Caco-2 (cell line): ENCODE measurements at regions not wholly inside any gene's neighbourhood (a gene's known extent, or its start where the extent isn't known, plus 50 kb on each side); places are given as distances from the start of the nearest gene placed in this dataset.

Experiments
- BruUV-seq: library from RNA; stranded (reverse); fragments of 400-500 nt; replicated peaks from 2 replicates; lab custom pipeline; 2021; lab: Mats Ljungman, UMichigan
- CTCF ChIA-PET: fragments of 300-600 bp; sonication (Branson Sonifier 250); formaldehyde crosslinking; loops from one replicate; lab custom pipeline; 2022; ENCODE audit warnings: antibody characterized with exemption; lab: Charles Lee
- POLR2A ChIA-PET: fragments of 300-600 bp; sonication (Branson Sonifier 250); formaldehyde crosslinking; loops from one replicate; lab custom pipeline; 2022; ENCODE audit warnings: antibody characterized with exemption; lab: Charles Lee
- DNase-seq, 2 experiments: peaks; one replicate each; pipeline versions ENCODE4 v3.0.0 to v3.0.0-alpha.2; 2020 to 2022
- H3K27me3 ChIP-seq: replicated peaks from 2 replicates; pipeline ENCODE4 v1.6.0; 2011; ENCODE audit warnings: low read length; ENCODE audit not compliant: control insufficient read depth, insufficient read depth
- H3K36me3 ChIP-seq: 2 replicates; pipeline ENCODE4 v1.5.1; 2011; ENCODE audit warnings: low read length; ENCODE audit not compliant: control insufficient read depth, insufficient read depth
- H3K4me1 ChIP-seq: fragments of 250-450 bp; sonication (Bioruptor Pico); 2 replicates; pipeline ENCODE4 v1.5.1; 2020; ENCODE audit warnings: mild to moderate bottlenecking
- H3K4me3 ChIP-seq: 2 replicates; pipeline ENCODE4 v1.5.1; 2011; ENCODE audit warnings: low read depth, mild to moderate bottlenecking, control low read depth, low read length
- H3K9me3 ChIP-seq: fragments of 250-450 bp; sonication (Bioruptor Pico); 2 replicates; pipeline ENCODE4 v1.5.1; 2020; ENCODE audit warnings: mild to moderate bottlenecking, moderate library complexity
- H3K27ac Mint-ChIP-seq: one replicate; pipeline ENCODE4 v1.8.0; 2022; ENCODE audit warnings: mixed read lengths; ENCODE audit not compliant: unreplicated experiment
- H3K27me3 Mint-ChIP-seq: one replicate; pipeline ENCODE4 v1.8.0; 2022; ENCODE audit warnings: mixed read lengths; ENCODE audit not compliant: insufficient read depth, unreplicated experiment
- H3K36me3 Mint-ChIP-seq: one replicate; pipeline ENCODE4 v1.8.0; 2022; ENCODE audit warnings: mild to moderate bottlenecking, mixed read lengths; ENCODE audit not compliant: insufficient read depth, unreplicated experiment
- H3K4me1 Mint-ChIP-seq: one replicate; pipeline ENCODE4 v1.8.0; 2022; ENCODE audit warnings: low read depth, mixed read lengths; ENCODE audit not compliant: unreplicated experiment
- H3K4me3 Mint-ChIP-seq: one replicate; pipeline ENCODE4 v1.8.0; 2022; ENCODE audit warnings: mild to moderate bottlenecking, moderate library complexity, mixed read lengths; ENCODE audit not compliant: unreplicated experiment
- H3K9me3 Mint-ChIP-seq: one replicate; pipeline ENCODE4 v1.8.0; 2022; ENCODE audit warnings: mixed read lengths; ENCODE audit not compliant: unreplicated experiment
- CTCF ChIP-seq, 2 experiments: fragments of 200-600 bp in 1 of 2; IDR thresholded peaks; 1 replicate in 1 of 2; 2 replicates in 1 of 2; pipeline versions ENCODE4 v1.5.1 to v1.8.0; 2011 to 2022; ENCODE audit warnings: antibody characterized with exemption in 1 of 2, control low read depth in 1 of 2, inconsistent platforms in 1 of 2, low read depth in 1 of 2, low read length in 1 of 2, mild to moderate bottlenecking in 1 of 2, moderate library complexity in 1 of 2; ENCODE audit not compliant: insufficient read depth in 1 of 2, severe bottlenecking in 1 of 2, unreplicated experiment in 1 of 2
- intact Hi-C: fragments of 100-400 bp; cut with micrococcal nuclease; formaldehyde crosslinking; loops from one replicate; pipeline ENCODE4 v1.10.0; 2022; ENCODE audit not compliant: unreplicated experiment

- TF ChIP-seq CTCF (IDR thresholded peaks at IDR 0.05; ENCODE audit: insufficient read depth in 1 of 2, low read depth in 1 of 2, low read length in 1 of 2, severe bottlenecking in 1 of 2, unreplicated experiment in 1 of 2), result no peak
- H3K9me3 Mint-ChIP-seq, result no peaks in the 10 kb centered on the region
- intact Hi-C loops, result no loop called here
- H3K4me1 Mint-ChIP-seq, result peaks cover 3% of the 10 kb centered on the region
- no peak for DNase-seq
- H3K36me3 ChIP-seq, result no peaks in the 10 kb centered on the region
- no peak overlapping the region for H3K27ac Mint-ChIP-seq
- POLR2A ChIA-PET, result no interaction called here
- no TSS peak for BruUV-seq
- no peak overlapping the region for H3K4me3 ChIP-seq
- H3K9me3 ChIP-seq, result no peaks in the 10 kb centered on the region
- H3K4me3 Mint-ChIP-seq, result no peak overlapping the region
- H3K27me3 Mint-ChIP-seq, result no peaks in the 10 kb centered on the region
- H3K36me3 Mint-ChIP-seq, result no peaks in the 10 kb centered on the region
- CTCF ChIA-PET, result no interaction called here
- H3K4me1 ChIP-seq, result peaks cover 6% of the 10 kb centered on the region
- H3K27me3 ChIP-seq, result no peaks in the 10 kb centered on the region
These were observed 105.0 kb upstream of the TLE3 start for GRCh38 chr15:70202756-70203155.

GRCh38 chr15:70201425-70201775 is 103.7 kb upstream of the TLE3 start:
- POLR2A ChIA-PET, result no interaction called here
- Histone ChIP-seq H3K9me3 (no peaks in the 10 kb centered on the region), H3K4me3 (no peak overlapping the region), H3K36me3 (no peaks in the 10 kb centered on the region), H3K4me1 (peaks cover 19% of the 10 kb centered on the region), H3K27me3 (no peaks in the 10 kb centered on the region)
- H3K9me3 Mint-ChIP-seq, result no peaks in the 10 kb centered on the region
- no peaks in the 10 kb centered on the region for H3K27me3 Mint-ChIP-seq
- peaks cover 6% of the 10 kb centered on the region for H3K4me1 Mint-ChIP-seq
- intact Hi-C loops, result no loop called here
- H3K36me3 Mint-ChIP-seq, result no peaks in the 10 kb centered on the region
- CTCF ChIA-PET, result no interaction called here
- no TSS peak for BruUV-seq
- H3K4me3 Mint-ChIP-seq, result no peak overlapping the region
- no peak for TF ChIP-seq CTCF (IDR thresholded peaks at IDR 0.05; ENCODE audit: insufficient read depth in 1 of 2, low read depth in 1 of 2, low read length in 1 of 2, severe bottlenecking in 1 of 2, unreplicated experiment in 1 of 2)
- no peak overlapping the region for H3K27ac Mint-ChIP-seq
- no peak for DNase-seq

- intact Hi-C loops, result no loop called here
- TF ChIP-seq CTCF (IDR thresholded peaks at IDR 0.05; ENCODE audit: insufficient read depth in 1 of 2, low read depth in 1 of 2, low read length in 1 of 2, severe bottlenecking in 1 of 2, unreplicated experiment in 1 of 2), result no peak
- H3K4me3 ChIP-seq, result no peak overlapping the region
- Mint-ChIP-seq H3K27me3 (no peaks in the 10 kb centered on the region), H3K27ac (no peak overlapping the region), H3K4me3 (no peak overlapping the region), H3K4me1 (peaks cover 6% of the 10 kb centered on the region), H3K9me3 (no peaks in the 10 kb centered on the region), H3K36me3 (no peaks in the 10 kb centered on the region)
- ChIA-PET POLR2A (no interaction called here), CTCF (no interaction called here)
- peaks cover 26% of the 10 kb centered on the region for H3K4me1 ChIP-seq
- BruUV-seq, result no TSS peak
- no peaks in the 10 kb centered on the region for H3K9me3 ChIP-seq
- no peaks in the 10 kb centered on the region for H3K36me3 ChIP-seq
- no peaks in the 10 kb centered on the region for H3K27me3 ChIP-seq
- DNase-seq, result no peak
These were observed 103.1 kb upstream of the TLE3 start for GRCh38 chr15:70200511-70201424.
